Duodenal mucosa (tissue), 2 donors: ENCODE measurements at regions not wholly inside any gene's neighbourhood (a gene's known extent, or its start where the extent isn't known, plus 50 kb on each side); places are given as distances from the start of the nearest gene placed in this dataset.

ENCODE experiments used
- H3K27ac ChIP-seq: one replicate; pipeline ENCODE4 v1.7.0; 2013; ENCODE audit warnings: low read depth, low read length
- H3K27me3 ChIP-seq, 2 donors: one replicate each; pipeline ENCODE4 v1.7.0; 2013; ENCODE audit warnings: low read length in 2 of 2, control low read depth in 1 of 2; ENCODE audit not compliant: insufficient read depth in 2 of 2, control insufficient read depth in 1 of 2
- H3K36me3 ChIP-seq, 2 donors: one replicate each; pipeline ENCODE4 v1.7.0; 2013; ENCODE audit warnings: low read length in 2 of 2, control low read depth in 1 of 2; ENCODE audit not compliant: insufficient read depth in 2 of 2, control insufficient read depth in 1 of 2
- H3K4me1 ChIP-seq, 2 donors: one replicate each; pipeline ENCODE4 v1.7.0; 2013; ENCODE audit warnings: low read length in 2 of 2, control low read depth in 1 of 2; ENCODE audit not compliant: insufficient read depth in 2 of 2, control insufficient read depth in 1 of 2
- H3K4me3 ChIP-seq, 2 donors: one replicate each; pipeline ENCODE4 v1.7.0; 2013; ENCODE audit warnings: low read length in 2 of 2, low read depth in 1 of 2
- H3K9ac ChIP-seq, 2 donors: one replicate each; pipeline ENCODE4 v1.7.0; 2013; ENCODE audit warnings: low read length in 2 of 2, low read depth in 1 of 2
- H3K9me3 ChIP-seq, 2 donors: one replicate each; pipeline ENCODE4 v1.7.0; 2013; ENCODE audit warnings: low read length in 2 of 2, control low read depth in 1 of 2; ENCODE audit not compliant: control insufficient read depth in 1 of 2

GRCh38 chr4:23174179-23174578 lies 481.4 kb downstream of the GBA3 start:
- Histone ChIP-seq H3K27me3 (no peaks in the 10 kb centered on the region), H3K9me3 (no peaks in the 10 kb centered on the region), H3K4me3 (no peak overlapping the region), H3K9ac (no peak overlapping the region), H3K27ac (no peak overlapping the region), H3K4me1 (no peaks in the 10 kb centered on the region), H3K36me3 (no peaks in the 10 kb centered on the region)

- no peaks in the 10 kb centered on the region for H3K36me3 ChIP-seq
- H3K4me3 ChIP-seq = no peak overlapping the region
- no peak overlapping the region for H3K9ac ChIP-seq
- no peak overlapping the region for H3K27ac ChIP-seq
- H3K27me3 ChIP-seq = no peaks in the 10 kb centered on the region
- no peaks in the 10 kb centered on the region for H3K4me1 ChIP-seq
- H3K9me3 ChIP-seq = no peaks in the 10 kb centered on the region
Measured at GRCh38 chr4:23171976-23172375, 479.2 kb downstream of the GBA3 start.

GRCh38 chr4:23169608-23170311 lies 477.0 kb downstream of the GBA3 start:
- Histone ChIP-seq H3K9ac (no peak overlapping the region), H3K36me3 (no peaks in the 10 kb centered on the region), H3K9me3 (no peaks in the 10 kb centered on the region), H3K4me1 (no peaks in the 10 kb centered on the region), H3K27ac (no peak overlapping the region), H3K4me3 (no peak overlapping the region), H3K27me3 (no peaks in the 10 kb centered on the region)

- H3K4me3 ChIP-seq = no peak overlapping the region
- no peaks in the 10 kb centered on the region for H3K4me1 ChIP-seq
- no peaks in the 10 kb centered on the region for H3K27me3 ChIP-seq
Measured at GRCh38 chr4:23166919-23167318, 474.2 kb downstream of the GBA3 start.

GRCh38 chr4:23166407-23166806 lies 473.7 kb downstream of the GBA3 start:
- H3K36me3 ChIP-seq = no peaks in the 10 kb centered on the region
- no peaks in the 10 kb centered on the region for H3K27me3 ChIP-seq
- no peaks in the 10 kb centered on the region for H3K9me3 ChIP-seq
- no peak overlapping the region for H3K9ac ChIP-seq
- no peak overlapping the region for H3K4me3 ChIP-seq
- H3K27ac ChIP-seq = no peak overlapping the region
- no peaks in the 10 kb centered on the region for H3K4me1 ChIP-seq

More at GRCh38 chr4:23166919-23167318, 474.2 kb downstream of the GBA3 start:
- Histone ChIP-seq H3K9me3 (no peaks in the 10 kb centered on the region), H3K27ac (no peak overlapping the region), H3K9ac (no peak overlapping the region), H3K36me3 (no peaks in the 10 kb centered on the region)

GRCh38 chr4:23165669-23166068 lies 472.9 kb downstream of the GBA3 start:
- H3K27ac ChIP-seq = no peak overlapping the region
- no peaks in the 10 kb centered on the region for H3K27me3 ChIP-seq
- H3K9ac ChIP-seq = no peak overlapping the region
- H3K36me3 ChIP-seq = no peaks in the 10 kb centered on the region
- H3K4me3 ChIP-seq = no peak overlapping the region
- no peaks in the 10 kb centered on the region for H3K9me3 ChIP-seq
- H3K4me1 ChIP-seq = no peaks in the 10 kb centered on the region

- H3K27me3 ChIP-seq = no peaks in the 10 kb centered on the region
Measured at GRCh38 chr4:23163647-23164436, 471.1 kb downstream of the GBA3 start.

GRCh38 chr4:23162275-23162674 lies 469.5 kb downstream of the GBA3 start:
- no peak overlapping the region for H3K27ac ChIP-seq
- H3K36me3 ChIP-seq = no peaks in the 10 kb centered on the region
- H3K4me3 ChIP-seq = no peak overlapping the region
- no peaks in the 10 kb centered on the region for H3K4me1 ChIP-seq
- no peaks in the 10 kb centered on the region for H3K9me3 ChIP-seq
- H3K27me3 ChIP-seq = no peaks in the 10 kb centered on the region
- H3K9ac ChIP-seq = no peak overlapping the region

More at GRCh38 chr4:23163647-23164436, 471.1 kb downstream of the GBA3 start:
- H3K27ac ChIP-seq = no peak overlapping the region
- H3K36me3 ChIP-seq = no peaks in the 10 kb centered on the region
- no peaks in the 10 kb centered on the region for H3K9me3 ChIP-seq
- H3K9ac ChIP-seq = no peak overlapping the region
- no peak overlapping the region for H3K4me3 ChIP-seq
- no peaks in the 10 kb centered on the region for H3K4me1 ChIP-seq

GRCh38 chr4:23161787-23162186 lies 469.1 kb downstream of the GBA3 start:
- Histone ChIP-seq H3K4me3 (no peak overlapping the region), H3K27ac (no peak overlapping the region), H3K9ac (no peak overlapping the region), H3K4me1 (no peaks in the 10 kb centered on the region), H3K36me3 (no peaks in the 10 kb centered on the region), H3K27me3 (no peaks in the 10 kb centered on the region), H3K9me3 (no peaks in the 10 kb centered on the region)

GRCh38 chr4:23153076-23153475 lies 460.3 kb downstream of the GBA3 start:
- Histone ChIP-seq H3K4me1 (no peaks in the 10 kb centered on the region), H3K9ac (no peak overlapping the region), H3K27me3 (no peaks in the 10 kb centered on the region), H3K27ac (no peak overlapping the region), H3K4me3 (no peak overlapping the region), H3K9me3 (no peaks in the 10 kb centered on the region), H3K36me3 (no peaks in the 10 kb centered on the region)
